CD14-positive monocyte (primary cell): ENCODE measurements at regions not wholly inside any gene's neighbourhood (a gene's known extent, or its start where the extent isn't known, plus 50 kb on each side); places are given as distances from the start of the nearest gene placed in this dataset.

Experiments
- DNase-seq, 3 donors: peaks; one replicate each; pipeline ENCODE4 v3.0.0-alpha.2; 2011 to 2022
- H2AFZ ChIP-seq: 2 replicates; pipeline ENCODE4 v1.6.0; 2012; ENCODE audit warnings: mild to moderate bottlenecking, low read depth, low read length, inconsistent platforms; ENCODE audit not compliant: insufficient read depth, poor library complexity, severe bottlenecking
- H3K27ac ChIP-seq, 2 donors: 1 replicate in 1 of 2; 2 replicates in 1 of 2; pipeline ENCODE4 v1.5.1; 2012 to 2013; ENCODE audit warnings: low read length in 2 of 2, control low read depth in 1 of 2, inconsistent platforms in 1 of 2, low read depth in 1 of 2, mild to moderate bottlenecking in 1 of 2
- H3K27me3 ChIP-seq, 2 donors: one replicate each; pipeline versions ENCODE4 v1.6.0 to v1.6.1; 2011 to 2013; ENCODE audit warnings: low read length in 2 of 2; ENCODE audit not compliant: control insufficient read depth in 2 of 2, insufficient read depth in 2 of 2
- H3K36me3 ChIP-seq, 2 donors: replicated peaks in 1 of 2; 1 replicate in 1 of 2; 2 replicates in 1 of 2; pipeline versions ENCODE4 v1.5.1 to v1.6.1; 2012 to 2013; ENCODE audit warnings: low read length in 2 of 2, control low read depth in 1 of 2, inconsistent platforms in 1 of 2, mild to moderate bottlenecking in 1 of 2; ENCODE audit not compliant: insufficient read depth in 2 of 2, control insufficient read depth in 1 of 2
- H3K4me1 ChIP-seq, 2 donors: 1 replicate in 1 of 2; 2 replicates in 1 of 2; pipeline versions ENCODE4 v1.5.1 to v1.6.1; 2012 to 2013; ENCODE audit warnings: low read length in 2 of 2, control low read depth in 1 of 2, inconsistent platforms in 1 of 2, mild to moderate bottlenecking in 1 of 2, moderate library complexity in 1 of 2; ENCODE audit not compliant: insufficient read depth in 2 of 2, control insufficient read depth in 1 of 2
- H3K4me2 ChIP-seq: replicated peaks from 2 replicates; pipeline ENCODE3; 2012; ENCODE audit warnings: low read length, moderate library complexity, mild to moderate bottlenecking; ENCODE audit not compliant: poor library complexity, severe bottlenecking; ENCODE audit errors: extremely low read depth
- H3K4me3 ChIP-seq, 3 experiments: fragments of 200-600 bp in 1 of 3; sonication (generic) in 1 of 3; replicated peaks in 1 of 3; 1 replicate in 2 of 3; 2 replicates in 1 of 3; pipeline ENCODE4 v1.5.1; 2011 to 2013; ENCODE audit warnings: low read length in 3 of 3, mild to moderate bottlenecking in 3 of 3, control low read depth in 2 of 3, low read depth in 2 of 3, inconsistent platforms in 1 of 3, moderate library complexity in 1 of 3
- H3K79me2 ChIP-seq: 2 replicates; pipeline ENCODE4 v1.6.0; 2012; ENCODE audit warnings: mild to moderate bottlenecking, control low read depth, inconsistent platforms, low read length, moderate library complexity; ENCODE audit not compliant: insufficient read depth
- H3K9ac ChIP-seq: 2 replicates; pipeline ENCODE4 v1.6.0; 2017; ENCODE audit warnings: low read length, mild to moderate bottlenecking; ENCODE audit not compliant: insufficient read depth, poor library complexity, severe bottlenecking
- H3K9me3 ChIP-seq, 2 donors: replicated peaks in 1 of 2; 1 replicate in 1 of 2; 2 replicates in 1 of 2; pipeline versions ENCODE4 v1.5.1 to v1.6.1; 2012 to 2013; ENCODE audit warnings: low read length in 2 of 2, control low read depth in 1 of 2; ENCODE audit not compliant: control insufficient read depth in 1 of 2, insufficient read depth in 1 of 2
- H4K20me1 ChIP-seq: 2 replicates; pipeline ENCODE4 v1.6.0; 2012; ENCODE audit warnings: mild to moderate bottlenecking, low read length, control low read depth, moderate library complexity; ENCODE audit not compliant: insufficient read depth
- H3K27ac Mint-ChIP-seq, 7 donors: one replicate each; pipeline ENCODE4 v1.8.0; 2020; ENCODE audit warnings: mild to moderate bottlenecking in 7 of 7, mixed read lengths in 7 of 7, moderate library complexity in 6 of 7, inconsistent platforms in 2 of 7
- H3K27me3 Mint-ChIP-seq, 3 donors: one replicate each; pipeline ENCODE4 v1.8.0; 2021 to 2022; ENCODE audit warnings: low read depth in 3 of 3, mild to moderate bottlenecking in 3 of 3, mixed read lengths in 3 of 3, moderate library complexity in 3 of 3, inconsistent platforms in 1 of 3
- H3K36me3 Mint-ChIP-seq, 2 donors: one replicate each; pipeline ENCODE4 v1.8.0; 2020; ENCODE audit warnings: mixed read lengths in 2 of 2, inconsistent platforms in 1 of 2, mild to moderate bottlenecking in 1 of 2
- H3K4me1 Mint-ChIP-seq: one replicate; pipeline ENCODE4 v1.8.0; 2020; ENCODE audit warnings: mild to moderate bottlenecking, mixed read lengths
- H3K4me3 Mint-ChIP-seq, 2 donors: one replicate each; pipeline ENCODE4 v1.8.0; 2020; ENCODE audit warnings: mild to moderate bottlenecking in 2 of 2, mixed read lengths in 2 of 2, moderate library complexity in 1 of 2
- H3K9me3 Mint-ChIP-seq, 7 donors: one replicate each; pipeline ENCODE4 v1.8.0; 2020 to 2022; ENCODE audit warnings: mixed read lengths in 7 of 7, mild to moderate bottlenecking in 6 of 7, moderate library complexity in 6 of 7, inconsistent platforms in 2 of 7
- WGBS: methylation state at CpG from one replicate; pipeline ENCODE4 v1.1.5; 2013; ENCODE audit warnings: missing lambda C conversion rate; ENCODE audit not compliant: insufficient coverage; 5-methylcytosine and 5-hydroxymethylcytosine counted together
- intact Hi-C, 2 donors: fragments of 100-400 bp; cut with micrococcal nuclease; formaldehyde crosslinking; loops; one replicate each; pipeline versions ENCODE4 v1.15.0 to v1.15.1; 2023
- TF ChIP-seq, protein P1 (sequence below): fragments of 200-600 bp; IDR thresholded peaks from one replicate; pipeline ENCODE4 v1.8.0; 2022; ENCODE audit warnings: antibody characterized with exemption, mild to moderate bottlenecking

DNA sequence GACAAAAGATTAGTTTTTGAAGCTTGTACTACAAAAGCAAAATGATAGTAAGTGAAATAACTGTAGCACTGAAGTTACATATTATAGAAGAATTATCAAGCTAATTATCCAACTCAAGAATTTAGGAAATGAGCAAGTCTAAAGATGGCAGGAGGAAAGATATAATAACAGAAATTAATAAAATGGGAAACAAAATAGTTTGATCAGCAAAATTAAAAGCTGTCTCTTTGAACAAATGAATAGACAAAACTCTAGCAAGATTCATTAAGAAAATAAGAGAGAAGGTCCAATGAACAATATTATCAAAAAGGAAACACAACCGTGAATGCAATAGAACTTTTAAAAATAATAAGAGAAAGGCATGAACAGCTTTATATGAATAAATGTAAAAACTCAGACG lies 224.3 kb upstream of the IRX5 start:
- intact Hi-C loops: no loop called here
- no peaks in the 10 kb centered on the region for H3K36me3 ChIP-seq
- peaks cover 0 to 6% (median 2%) of the 10 kb centered on the region in 7 donors for H3K9me3 Mint-ChIP-seq
- no peak overlapping the region for H3K4me3 ChIP-seq
- H3K4me2 ChIP-seq: no peak overlapping the region
- no peaks in the 10 kb centered on the region for H3K27me3 ChIP-seq
- H2AFZ ChIP-seq: no peak overlapping the region
- no peak overlapping the region for H3K4me3 Mint-ChIP-seq
- H3K79me2 ChIP-seq: no peaks in the 10 kb centered on the region
- H3K4me1 Mint-ChIP-seq: no peaks in the 10 kb centered on the region
- H3K36me3 Mint-ChIP-seq: no peaks in the 10 kb centered on the region
- TF ChIP-seq, protein P1, sequence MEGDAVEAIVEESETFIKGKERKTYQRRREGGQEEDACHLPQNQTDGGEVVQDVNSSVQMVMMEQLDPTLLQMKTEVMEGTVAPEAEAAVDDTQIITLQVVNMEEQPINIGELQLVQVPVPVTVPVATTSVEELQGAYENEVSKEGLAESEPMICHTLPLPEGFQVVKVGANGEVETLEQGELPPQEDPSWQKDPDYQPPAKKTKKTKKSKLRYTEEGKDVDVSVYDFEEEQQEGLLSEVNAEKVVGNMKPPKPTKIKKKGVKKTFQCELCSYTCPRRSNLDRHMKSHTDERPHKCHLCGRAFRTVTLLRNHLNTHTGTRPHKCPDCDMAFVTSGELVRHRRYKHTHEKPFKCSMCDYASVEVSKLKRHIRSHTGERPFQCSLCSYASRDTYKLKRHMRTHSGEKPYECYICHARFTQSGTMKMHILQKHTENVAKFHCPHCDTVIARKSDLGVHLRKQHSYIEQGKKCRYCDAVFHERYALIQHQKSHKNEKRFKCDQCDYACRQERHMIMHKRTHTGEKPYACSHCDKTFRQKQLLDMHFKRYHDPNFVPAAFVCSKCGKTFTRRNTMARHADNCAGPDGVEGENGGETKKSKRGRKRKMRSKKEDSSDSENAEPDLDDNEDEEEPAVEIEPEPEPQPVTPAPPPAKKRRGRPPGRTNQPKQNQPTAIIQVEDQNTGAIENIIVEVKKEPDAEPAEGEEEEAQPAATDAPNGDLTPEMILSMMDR: no peak
- H3K27ac ChIP-seq: no peak overlapping the region
- H3K27me3 Mint-ChIP-seq: peaks cover 2 to 4% (median 2%) of the 10 kb centered on the region in 3 donors
- no peak overlapping the region for H3K27ac Mint-ChIP-seq
- peaks cover 0 to 4% of the 10 kb centered on the region in 2 donors for H3K9me3 ChIP-seq
- no peak for DNase-seq
- H3K4me1 ChIP-seq: no peaks in the 10 kb centered on the region
- H4K20me1 ChIP-seq: no peaks in the 10 kb centered on the region
- no CpG with 5 or more reads among the region's 2 CpGs for WGBS
- no peak overlapping the region for H3K9ac ChIP-seq

DNA sequence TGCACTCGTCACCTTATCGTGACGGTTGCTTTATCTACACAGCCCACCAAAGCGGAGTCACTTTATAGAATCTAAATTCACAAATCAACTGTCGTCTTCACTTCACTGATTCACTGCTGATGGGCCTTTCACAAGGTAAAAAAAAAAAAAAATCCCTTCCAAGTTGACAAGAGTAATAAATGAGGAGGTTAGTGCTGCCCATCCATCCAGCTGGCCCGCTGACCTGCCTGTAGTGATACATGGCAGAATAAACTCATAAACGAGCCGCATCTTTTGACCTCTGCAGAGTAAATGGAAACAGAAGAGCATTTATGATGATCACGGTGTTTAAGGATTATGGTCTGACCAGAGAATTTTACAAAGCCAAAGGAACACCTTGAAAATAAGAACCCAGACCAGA lies 227.3 kb upstream of the IRX5 start:
- Histone ChIP-seq H3K9me3 (peaks cover 0 to 6% of the 10 kb centered on the region in 2 donors), H3K27ac (no peak overlapping the region), H3K4me1 (no peaks in the 10 kb centered on the region), H3K4me3 (no peak overlapping the region), H2AFZ (no peak overlapping the region), H3K79me2 (no peaks in the 10 kb centered on the region), H3K36me3 (no peaks in the 10 kb centered on the region), H3K4me2 (no peak overlapping the region), H4K20me1 (no peaks in the 10 kb centered on the region), H3K9ac (no peak overlapping the region), H3K27me3 (no peaks in the 10 kb centered on the region)
- Mint-ChIP-seq H3K27ac (no peak overlapping the region), H3K4me3 (no peak overlapping the region), H3K27me3 (peaks cover 0 to 3% (median 0%) of the 10 kb centered on the region in 3 donors), H3K4me1 (no peaks in the 10 kb centered on the region), H3K36me3 (no peaks in the 10 kb centered on the region), H3K9me3 (peaks cover 0 to 10% (median 2%) of the 10 kb centered on the region in 7 donors)
- DNase-seq: no peak
- intact Hi-C loops: no loop called here
- 95% methylated on average over 3 of the region's 9 CpGs for WGBS
- TF ChIP-seq, protein P1: no peak
